GM12878 (cell line): ENCODE measurements at regions not wholly inside any gene's neighbourhood (a gene's known extent, or its start where the extent isn't known, plus 50 kb on each side); places are given as distances from the start of the nearest gene placed in this dataset.

ENCODE experiments used
- ASH2L ChIP-seq: fragments of 300-600, 200-600 bp; sonication (generic); IDR thresholded peaks from 2 replicates; pipeline ENCODE4 v1.6.1; 2017; ENCODE audit warnings: low read depth, mild to moderate bottlenecking, borderline replicate concordance
- ATF7 ChIP-seq: fragments of 450-650 bp; IDR thresholded peaks from 2 replicates; pipeline ENCODE4 v1.6.1; 2016; ENCODE audit warnings: low read depth, mild to moderate bottlenecking
- DPF2 ChIP-seq: fragments of 450-650 bp; IDR thresholded peaks from 2 replicates; pipeline ENCODE4 v1.6.1; 2017; ENCODE audit warnings: mild to moderate bottlenecking
- FOXK2 ChIP-seq: fragments of 450-650 bp; IDR thresholded peaks from 2 replicates; pipeline ENCODE4 v1.6.1; 2017; ENCODE audit warnings: mild to moderate bottlenecking, moderate library complexity
- MEF2A ChIP-seq: IDR thresholded peaks from 2 replicates; pipeline ENCODE4 v1.6.1; 2011; ENCODE audit warnings: low read depth, mild to moderate bottlenecking, low read length, moderate library complexity; ENCODE audit not compliant: insufficient read depth
- MEF2B ChIP-seq: fragments of 450-650 bp; IDR thresholded peaks from 2 replicates; pipeline ENCODE4 v1.6.1; 2018; ENCODE audit warnings: mild to moderate bottlenecking, moderate library complexity; ENCODE audit not compliant: partially characterized antibody, poor library complexity, severe bottlenecking
- NR2F1 ChIP-seq: fragments of 450-650 bp; conservative IDR thresholded peaks from 2 replicates; pipeline ENCODE4 v1.6.1; 2017; ENCODE audit warnings: mild to moderate bottlenecking
- POLR2AphosphoS2 ChIP-seq: IDR thresholded peaks from 2 replicates; pipeline ENCODE4 v1.6.1; 2011; ENCODE audit warnings: low read depth, mild to moderate bottlenecking, low read length, improper control_type of control experiment, moderate library complexity
- POLR2AphosphoS5 ChIP-seq: IDR thresholded peaks from 2 replicates; pipeline ENCODE4 v1.6.1; 2011; ENCODE audit warnings: mild to moderate bottlenecking, low read length, inconsistent platforms
- SMARCA5 ChIP-seq: fragments of 450-650 bp; IDR thresholded peaks from 2 replicates; pipeline ENCODE4 v1.6.1; 2017; ENCODE audit warnings: mild to moderate bottlenecking
- SPI1 ChIP-seq: IDR thresholded peaks from 2 replicates; pipeline ENCODE4 v1.6.1; 2011; ENCODE audit warnings: low read depth, mild to moderate bottlenecking, low read length, moderate library complexity, borderline replicate concordance; ENCODE audit not compliant: insufficient read depth
- SUZ12 ChIP-seq: fragments of 200-600 bp; sonication (generic); IDR thresholded peaks from one replicate; pipeline ENCODE4 v1.6.1; 2018; ENCODE audit warnings: antibody characterized with exemption, mild to moderate bottlenecking; ENCODE audit not compliant: unreplicated experiment
- YY1 ChIP-seq: IDR thresholded peaks from 2 replicates; pipeline ENCODE4 v1.6.1; 2011; ENCODE audit warnings: low read depth, mild to moderate bottlenecking, low read length
- ZNF207 ChIP-seq: fragments of 450-650 bp; IDR thresholded peaks from 2 replicates; pipeline ENCODE4 v1.6.1; 2014; ENCODE audit warnings: antibody characterized with exemption, mild to moderate bottlenecking, borderline replicate concordance
- ZNF622 ChIP-seq: fragments of 450-650 bp; IDR thresholded peaks from 2 replicates; pipeline ENCODE4 v1.6.1; 2017; ENCODE audit warnings: mild to moderate bottlenecking, inconsistent platforms
- TF ChIP-seq, protein P1 (sequence below): fragments of 450-650 bp; formaldehyde crosslinking; IDR thresholded peaks from 2 replicates; pipeline ENCODE4 v1.4.0; 2020; ENCODE audit warnings: mild to moderate bottlenecking, moderate library complexity
- TF ChIP-seq, protein P2 (sequence below): fragments of 150-350 bp; IDR thresholded peaks from 2 replicates; pipeline ENCODE4 v1.6.1; 2016; ENCODE audit warnings: low read depth, low read length
- TF ChIP-seq, protein P3 (sequence below), 3 experiments: IDR thresholded peaks in 2 of 3; conservative IDR thresholded peaks in 1 of 3; 2 replicates each; pipeline ENCODE4 v1.5.1; 2011; ENCODE audit warnings: low read depth in 3 of 3, low read length in 3 of 3, mild to moderate bottlenecking in 3 of 3, control low read depth in 2 of 3, moderate library complexity in 2 of 3, inconsistent platforms in 1 of 3, mixed read lengths in 1 of 3; ENCODE audit not compliant: control insufficient read depth in 2 of 3, insufficient read depth in 1 of 3; ENCODE audit errors: extremely low read depth in 1 of 3
- TF ChIP-seq, protein P4 (sequence below): fragments of 450-650 bp; IDR thresholded peaks from 2 replicates; pipeline ENCODE4 v1.6.1; 2018; ENCODE audit warnings: mild to moderate bottlenecking, low read depth, moderate library complexity; ENCODE audit not compliant: partially characterized antibody

DNA sequence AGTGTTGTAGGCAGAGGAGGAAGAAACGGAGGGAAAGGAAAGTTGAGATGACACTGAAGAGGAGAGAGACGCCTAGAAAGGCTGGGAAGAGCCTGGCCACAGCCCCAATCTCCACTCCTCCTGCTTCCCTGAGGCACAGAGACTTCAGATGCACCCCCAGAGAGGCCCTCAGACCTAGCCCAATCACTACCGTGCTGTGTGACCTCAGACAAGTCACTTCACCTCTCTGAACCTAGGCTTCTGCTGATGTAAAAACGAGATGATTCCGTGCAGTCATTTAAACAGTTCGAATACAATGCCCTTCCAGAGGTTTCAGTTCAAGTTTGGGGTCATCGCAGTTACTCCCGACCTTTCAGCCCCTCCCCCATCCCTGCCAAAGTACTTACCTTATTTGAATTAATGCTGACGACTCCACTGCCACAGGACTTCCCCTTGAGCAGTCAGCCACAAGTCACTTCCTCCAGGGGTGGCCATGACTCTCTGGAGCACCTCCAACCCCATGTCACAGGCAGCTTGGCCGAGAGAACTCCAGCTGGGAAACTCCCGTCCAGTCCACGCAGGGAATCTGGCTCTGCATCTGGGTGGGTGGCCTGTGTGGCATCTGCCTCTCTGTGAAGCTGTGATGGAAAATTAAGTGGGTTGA, 105.2 kb upstream of the ID2 start (continued):
- TF ChIP-seq NR2F1 (peak; percentile 75), MEF2B (no peak), POLR2AphosphoS5 (no peak), ZNF622 (no peak), SPI1 (peak; percentile 83), ZNF207 (no peak), SMARCA5 (peak; percentile 98), DPF2 (peak; percentile 40), ASH2L (no peak), POLR2AphosphoS2 (no peak), ATF7 (peak; percentile 63), FOXK2 (no peak), SUZ12 (no peak), YY1 (peak; percentile 86), MEF2A (no peak)
- TF ChIP-seq, protein P1, sequence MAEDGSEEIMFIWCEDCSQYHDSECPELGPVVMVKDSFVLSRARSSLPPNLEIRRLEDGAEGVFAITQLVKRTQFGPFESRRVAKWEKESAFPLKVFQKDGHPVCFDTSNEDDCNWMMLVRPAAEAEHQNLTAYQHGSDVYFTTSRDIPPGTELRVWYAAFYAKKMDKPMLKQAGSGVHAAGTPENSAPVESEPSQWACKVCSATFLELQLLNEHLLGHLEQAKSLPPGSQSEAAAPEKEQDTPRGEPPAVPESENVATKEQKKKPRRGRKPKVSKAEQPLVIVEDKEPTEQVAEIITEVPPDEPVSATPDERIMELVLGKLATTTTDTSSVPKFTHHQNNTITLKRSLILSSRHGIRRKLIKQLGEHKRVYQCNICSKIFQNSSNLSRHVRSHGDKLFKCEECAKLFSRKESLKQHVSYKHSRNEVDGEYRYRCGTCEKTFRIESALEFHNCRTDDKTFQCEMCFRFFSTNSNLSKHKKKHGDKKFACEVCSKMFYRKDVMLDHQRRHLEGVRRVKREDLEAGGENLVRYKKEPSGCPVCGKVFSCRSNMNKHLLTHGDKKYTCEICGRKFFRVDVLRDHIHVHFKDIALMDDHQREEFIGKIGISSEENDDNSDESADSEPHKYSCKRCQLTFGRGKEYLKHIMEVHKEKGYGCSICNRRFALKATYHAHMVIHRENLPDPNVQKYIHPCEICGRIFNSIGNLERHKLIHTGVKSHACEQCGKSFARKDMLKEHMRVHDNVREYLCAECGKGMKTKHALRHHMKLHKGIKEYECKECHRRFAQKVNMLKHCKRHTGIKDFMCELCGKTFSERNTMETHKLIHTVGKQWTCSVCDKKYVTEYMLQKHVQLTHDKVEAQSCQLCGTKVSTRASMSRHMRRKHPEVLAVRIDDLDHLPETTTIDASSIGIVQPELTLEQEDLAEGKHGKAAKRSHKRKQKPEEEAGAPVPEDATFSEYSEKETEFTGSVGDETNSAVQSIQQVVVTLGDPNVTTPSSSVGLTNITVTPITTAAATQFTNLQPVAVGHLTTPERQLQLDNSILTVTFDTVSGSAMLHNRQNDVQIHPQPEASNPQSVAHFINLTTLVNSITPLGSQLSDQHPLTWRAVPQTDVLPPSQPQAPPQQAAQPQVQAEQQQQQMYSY (CRISPR knock-in tag): no peak
- TF ChIP-seq, protein P2, sequence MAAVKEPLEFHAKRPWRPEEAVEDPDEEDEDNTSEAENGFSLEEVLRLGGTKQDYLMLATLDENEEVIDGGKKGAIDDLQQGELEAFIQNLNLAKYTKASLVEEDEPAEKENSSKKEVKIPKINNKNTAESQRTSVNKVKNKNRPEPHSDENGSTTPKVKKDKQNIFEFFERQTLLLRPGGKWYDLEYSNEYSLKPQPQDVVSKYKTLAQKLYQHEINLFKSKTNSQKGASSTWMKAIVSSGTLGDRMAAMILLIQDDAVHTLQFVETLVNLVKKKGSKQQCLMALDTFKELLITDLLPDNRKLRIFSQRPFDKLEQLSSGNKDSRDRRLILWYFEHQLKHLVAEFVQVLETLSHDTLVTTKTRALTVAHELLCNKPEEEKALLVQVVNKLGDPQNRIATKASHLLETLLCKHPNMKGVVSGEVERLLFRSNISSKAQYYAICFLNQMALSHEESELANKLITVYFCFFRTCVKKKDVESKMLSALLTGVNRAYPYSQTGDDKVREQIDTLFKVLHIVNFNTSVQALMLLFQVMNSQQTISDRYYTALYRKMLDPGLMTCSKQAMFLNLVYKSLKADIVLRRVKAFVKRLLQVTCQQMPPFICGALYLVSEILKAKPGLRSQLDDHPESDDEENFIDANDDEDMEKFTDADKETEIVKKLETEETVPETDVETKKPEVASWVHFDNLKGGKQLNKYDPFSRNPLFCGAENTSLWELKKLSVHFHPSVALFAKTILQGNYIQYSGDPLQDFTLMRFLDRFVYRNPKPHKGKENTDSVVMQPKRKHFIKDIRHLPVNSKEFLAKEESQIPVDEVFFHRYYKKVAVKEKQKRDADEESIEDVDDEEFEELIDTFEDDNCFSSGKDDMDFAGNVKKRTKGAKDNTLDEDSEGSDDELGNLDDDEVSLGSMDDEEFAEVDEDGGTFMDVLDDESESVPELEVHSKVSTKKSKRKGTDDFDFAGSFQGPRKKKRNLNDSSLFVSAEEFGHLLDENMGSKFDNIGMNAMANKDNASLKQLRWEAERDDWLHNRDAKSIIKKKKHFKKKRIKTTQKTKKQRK: no peak
- TF ChIP-seq, protein P3, sequence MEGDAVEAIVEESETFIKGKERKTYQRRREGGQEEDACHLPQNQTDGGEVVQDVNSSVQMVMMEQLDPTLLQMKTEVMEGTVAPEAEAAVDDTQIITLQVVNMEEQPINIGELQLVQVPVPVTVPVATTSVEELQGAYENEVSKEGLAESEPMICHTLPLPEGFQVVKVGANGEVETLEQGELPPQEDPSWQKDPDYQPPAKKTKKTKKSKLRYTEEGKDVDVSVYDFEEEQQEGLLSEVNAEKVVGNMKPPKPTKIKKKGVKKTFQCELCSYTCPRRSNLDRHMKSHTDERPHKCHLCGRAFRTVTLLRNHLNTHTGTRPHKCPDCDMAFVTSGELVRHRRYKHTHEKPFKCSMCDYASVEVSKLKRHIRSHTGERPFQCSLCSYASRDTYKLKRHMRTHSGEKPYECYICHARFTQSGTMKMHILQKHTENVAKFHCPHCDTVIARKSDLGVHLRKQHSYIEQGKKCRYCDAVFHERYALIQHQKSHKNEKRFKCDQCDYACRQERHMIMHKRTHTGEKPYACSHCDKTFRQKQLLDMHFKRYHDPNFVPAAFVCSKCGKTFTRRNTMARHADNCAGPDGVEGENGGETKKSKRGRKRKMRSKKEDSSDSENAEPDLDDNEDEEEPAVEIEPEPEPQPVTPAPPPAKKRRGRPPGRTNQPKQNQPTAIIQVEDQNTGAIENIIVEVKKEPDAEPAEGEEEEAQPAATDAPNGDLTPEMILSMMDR (IDR thresholded peaks at IDR 0.05 in 2 of 3, conservative IDR thresholded peaks at IDR 0.05 in 1 of 3; ENCODE audit: control insufficient read depth in 2 of 3, extremely low read depth in 1 of 3, insufficient read depth in 1 of 3, low read depth in 3 of 3, low read length in 3 of 3): no peak
- TF ChIP-seq, protein P4, sequence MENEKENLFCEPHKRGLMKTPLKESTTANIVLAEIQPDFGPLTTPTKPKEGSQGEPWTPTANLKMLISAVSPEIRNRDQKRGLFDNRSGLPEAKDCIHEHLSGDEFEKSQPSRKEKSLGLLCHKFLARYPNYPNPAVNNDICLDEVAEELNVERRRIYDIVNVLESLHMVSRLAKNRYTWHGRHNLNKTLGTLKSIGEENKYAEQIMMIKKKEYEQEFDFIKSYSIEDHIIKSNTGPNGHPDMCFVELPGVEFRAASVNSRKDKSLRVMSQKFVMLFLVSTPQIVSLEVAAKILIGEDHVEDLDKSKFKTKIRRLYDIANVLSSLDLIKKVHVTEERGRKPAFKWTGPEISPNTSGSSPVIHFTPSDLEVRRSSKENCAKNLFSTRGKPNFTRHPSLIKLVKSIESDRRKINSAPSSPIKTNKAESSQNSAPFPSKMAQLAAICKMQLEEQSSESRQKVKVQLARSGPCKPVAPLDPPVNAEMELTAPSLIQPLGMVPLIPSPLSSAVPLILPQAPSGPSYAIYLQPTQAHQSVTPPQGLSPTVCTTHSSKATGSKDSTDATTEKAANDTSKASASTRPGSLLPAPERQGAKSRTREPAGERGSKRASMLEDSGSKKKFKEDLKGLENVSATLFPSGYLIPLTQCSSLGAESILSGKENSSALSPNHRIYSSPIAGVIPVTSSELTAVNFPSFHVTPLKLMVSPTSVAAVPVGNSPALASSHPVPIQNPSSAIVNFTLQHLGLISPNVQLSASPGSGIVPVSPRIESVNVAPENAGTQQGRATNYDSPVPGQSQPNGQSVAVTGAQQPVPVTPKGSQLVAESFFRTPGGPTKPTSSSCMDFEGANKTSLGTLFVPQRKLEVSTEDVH: no peak
